ENCODE measurements at regions not wholly inside any gene's neighbourhood (a gene's known extent, or its start where the extent isn't known, plus 50 kb on each side); places are given as distances from the start of the nearest gene placed in this dataset.

DNA sequence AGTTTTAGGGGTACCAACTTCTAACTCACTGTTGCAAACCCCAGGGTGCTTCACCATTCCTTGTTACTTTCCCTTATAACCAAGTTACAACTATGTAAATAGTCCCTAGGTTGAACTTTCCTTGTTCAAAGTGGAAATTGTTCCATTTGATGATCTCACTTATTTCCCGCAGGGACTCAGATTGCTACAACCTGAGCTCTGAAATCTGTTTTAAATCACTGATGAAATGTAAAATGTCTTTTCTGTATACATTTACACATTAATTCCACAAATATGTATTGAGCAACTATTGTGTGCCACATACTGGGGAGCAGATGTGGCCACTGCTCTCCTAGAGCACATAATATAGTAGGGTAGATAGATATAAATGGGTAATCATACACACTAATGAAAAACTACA lies 69.1 kb upstream of the TARS1 start:
- DNase-seq (ENCODE audit: insufficient read length) (no peak), FAIRE-seq (no peak)
- TF ChIP-seq POLR2A (IDR thresholded peaks at IDR 0.05; ENCODE audit: low read depth, low read length) = no peak

DNA sequence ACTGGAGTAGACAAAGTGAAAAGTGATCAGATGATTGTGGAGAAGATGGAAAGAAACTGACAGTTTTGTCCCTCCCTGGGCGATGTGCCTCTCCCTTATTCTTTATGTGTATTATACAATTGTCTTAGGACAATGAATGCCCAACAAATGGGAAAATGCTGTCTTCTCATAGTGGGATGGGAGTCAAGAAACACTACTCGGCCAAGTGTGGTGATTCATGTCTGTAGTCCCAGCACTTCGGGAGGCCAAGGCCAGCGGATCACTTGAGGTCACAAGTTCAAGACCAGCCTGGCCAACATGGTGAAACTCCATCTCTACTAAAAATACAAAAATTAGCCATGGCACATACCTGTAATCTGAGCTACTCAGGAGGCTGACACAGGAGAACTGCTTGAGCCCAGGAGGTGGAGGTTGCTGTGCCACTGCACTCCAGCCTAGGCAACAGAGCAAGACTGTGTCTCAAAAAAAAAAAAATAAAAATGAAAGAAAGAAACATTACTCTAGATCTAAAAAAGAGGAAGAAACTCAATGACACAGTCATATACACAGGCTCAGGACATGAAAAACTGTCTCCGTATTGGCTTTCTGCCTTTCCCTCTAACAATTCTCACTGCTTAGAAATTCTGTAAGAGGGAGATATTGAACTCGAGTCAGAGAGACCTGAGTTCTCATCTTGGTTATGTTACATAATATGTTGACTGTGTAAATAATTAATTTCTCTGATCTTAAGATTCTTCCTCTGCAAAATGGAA lies 67.9 kb upstream of the TARS1 start:
- TF ChIP-seq POLR2A (IDR thresholded peaks at IDR 0.05; ENCODE audit: low read depth, low read length) = no peak
- TF ChIP-seq POLR2AphosphoS5 (IDR thresholded peaks at IDR 0.05; ENCODE audit: low read depth, low read length) = no peak
- no peak for TF ChIP-seq TAF1 (IDR thresholded peaks at IDR 0.05; ENCODE audit: borderline replicate concordance, low read depth, low read length)
- DNase-seq (ENCODE audit: insufficient read length) (no peak), FAIRE-seq (no peak)

DNA sequence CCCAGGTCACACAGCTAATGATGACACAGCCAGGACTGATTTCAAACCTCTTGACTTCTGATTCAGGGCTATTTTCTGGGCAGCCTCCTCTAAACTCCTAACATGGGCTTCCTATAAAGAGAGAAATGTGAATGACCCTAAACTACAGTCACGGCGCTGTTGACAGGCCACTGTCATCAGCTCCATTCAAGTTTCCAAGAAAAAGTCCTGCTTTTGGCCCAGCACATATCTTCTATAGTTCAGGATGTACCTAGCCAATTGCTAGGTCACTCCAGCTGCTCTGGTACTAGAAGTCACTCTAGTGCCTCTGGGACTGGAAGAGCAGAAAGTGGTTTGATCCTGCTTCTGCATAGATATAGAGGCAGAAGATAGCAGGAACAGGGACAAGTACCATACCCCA lies 64.9 kb upstream of the TARS1 start:
- TF ChIP-seq POLR2AphosphoS5 (IDR thresholded peaks at IDR 0.05; ENCODE audit: low read depth, low read length) (no peak), TAF1 (IDR thresholded peaks at IDR 0.05; ENCODE audit: borderline replicate concordance, low read depth, low read length) (no peak), POLR2A (IDR thresholded peaks at IDR 0.05; ENCODE audit: low read depth, low read length) (no peak)
- FAIRE-seq (no peak), DNase-seq (ENCODE audit: insufficient read length) (no peak)

DNA sequence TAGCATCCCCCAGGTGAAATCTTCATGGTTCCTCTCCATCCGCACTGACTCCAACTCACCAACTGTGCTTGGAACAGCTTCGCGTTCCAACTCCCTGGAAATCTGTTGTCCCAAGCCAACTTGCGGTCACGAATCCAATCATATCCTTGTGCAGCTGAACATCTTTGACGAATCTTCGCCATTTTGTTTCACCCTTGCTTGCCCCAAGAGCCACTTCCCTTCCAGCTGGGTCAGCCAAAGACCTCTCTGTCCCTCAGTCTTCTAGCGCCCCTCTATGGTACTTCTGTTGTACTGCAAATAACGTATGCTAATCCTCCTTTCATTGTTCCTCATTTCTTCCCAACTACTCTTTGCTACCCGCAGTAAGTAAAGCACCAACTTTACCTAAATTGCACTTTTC lies 61.0 kb upstream of the TARS1 start:
- no peak for TF ChIP-seq TAF1 (IDR thresholded peaks at IDR 0.05; ENCODE audit: borderline replicate concordance, low read depth, low read length)
- TF ChIP-seq POLR2A (IDR thresholded peaks at IDR 0.05; ENCODE audit: low read depth, low read length) = no peak
- DNase-seq (ENCODE audit: insufficient read length) = no peak
- FAIRE-seq = peak; percentile 51

DNA sequence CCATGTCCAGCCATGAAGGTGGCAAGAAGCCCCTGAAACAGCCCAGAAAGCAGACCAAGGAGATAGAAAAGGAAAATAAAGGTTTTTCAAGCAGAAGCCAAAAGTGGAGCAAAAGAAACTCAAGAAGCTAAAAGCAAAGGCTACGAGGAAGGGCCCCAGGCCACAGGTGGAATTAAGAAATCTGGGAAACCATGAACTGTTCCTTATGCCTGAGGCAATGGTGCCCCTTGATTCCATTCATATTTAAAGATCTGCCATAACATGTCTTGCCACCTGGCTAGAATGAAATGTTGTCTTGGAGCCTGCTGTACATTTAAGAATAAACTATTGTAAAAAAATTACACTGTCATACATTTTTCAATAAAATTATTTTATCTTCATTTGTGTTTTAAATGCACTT lies 59.5 kb upstream of the TARS1 start:
- DNase-seq (ENCODE audit: insufficient read length) (no peak), FAIRE-seq (no peak)
- TF ChIP-seq POLR2A (IDR thresholded peaks at IDR 0.05; ENCODE audit: low read depth, low read length) (no peak), TAF1 (IDR thresholded peaks at IDR 0.05; ENCODE audit: borderline replicate concordance, low read depth, low read length) (no peak), POLR2AphosphoS5 (IDR thresholded peaks at IDR 0.05; ENCODE audit: low read depth, low read length) (no peak)
